HUES48 (cell line): ENCODE measurements at regions not wholly inside any gene's neighbourhood (a gene's known extent, or its start where the extent isn't known, plus 50 kb on each side); places are given as distances from the start of the nearest gene placed in this dataset.
"Not testable (repeated sequence)": the region's sequence is repeated elsewhere in the genome, so short reads cannot be mapped to it uniquely, and the experiment has no call there.

Experiments
- H3K27ac ChIP-seq: one replicate; pipeline ENCODE4 v1.7.0; 2013; ENCODE audit warnings: low read depth, low read length, inconsistent platforms
- H3K27me3 ChIP-seq: 2 replicates; pipeline ENCODE4 v1.6.1; 2013; ENCODE audit warnings: mild to moderate bottlenecking, low read length; ENCODE audit not compliant: control insufficient read depth, insufficient read depth
- H3K36me3 ChIP-seq: 2 replicates; pipeline ENCODE4 v1.6.1; 2013; ENCODE audit warnings: low read length; ENCODE audit not compliant: control insufficient read depth, insufficient read depth
- H3K4me1 ChIP-seq: 2 replicates; pipeline ENCODE4 v1.6.1; 2013; ENCODE audit warnings: mild to moderate bottlenecking, low read length; ENCODE audit not compliant: control insufficient read depth, insufficient read depth
- H3K4me3 ChIP-seq: 2 replicates; pipeline ENCODE4 v1.5.1; 2013; ENCODE audit warnings: mild to moderate bottlenecking, low read depth, low read length
- H3K9ac ChIP-seq: 2 replicates; pipeline ENCODE4 v1.6.1; 2013; ENCODE audit warnings: mild to moderate bottlenecking, low read depth, low read length, moderate library complexity
- H3K9me3 ChIP-seq: 2 replicates; pipeline ENCODE4 v1.6.1; 2013; ENCODE audit warnings: low read length; ENCODE audit not compliant: control insufficient read depth, insufficient read depth

GRCh38 chr2:186365406-186365805 lies 120.7 kb upstream of the ZC3H15 start:
- no peak overlapping the region for H3K9ac ChIP-seq
- no peaks in the 10 kb centered on the region for H3K9me3 ChIP-seq
- H3K27me3 ChIP-seq = no peaks in the 10 kb centered on the region
- no peak overlapping the region for H3K4me3 ChIP-seq
- H3K36me3 ChIP-seq = no peaks in the 10 kb centered on the region
- no peak overlapping the region for H3K27ac ChIP-seq
- no peaks in the 10 kb centered on the region for H3K4me1 ChIP-seq

GRCh38 chr2:186379052-186379451 lies 107.0 kb upstream of the ZC3H15 start:
- H3K4me1 ChIP-seq = no peaks in the 10 kb centered on the region
- no peaks in the 10 kb centered on the region for H3K36me3 ChIP-seq
- H3K27ac ChIP-seq = no peak overlapping the region
- H3K27me3 ChIP-seq = no peaks in the 10 kb centered on the region
- no peaks in the 10 kb centered on the region for H3K9me3 ChIP-seq
- H3K9ac ChIP-seq = no peak overlapping the region
- no peak overlapping the region for H3K4me3 ChIP-seq

DNA sequence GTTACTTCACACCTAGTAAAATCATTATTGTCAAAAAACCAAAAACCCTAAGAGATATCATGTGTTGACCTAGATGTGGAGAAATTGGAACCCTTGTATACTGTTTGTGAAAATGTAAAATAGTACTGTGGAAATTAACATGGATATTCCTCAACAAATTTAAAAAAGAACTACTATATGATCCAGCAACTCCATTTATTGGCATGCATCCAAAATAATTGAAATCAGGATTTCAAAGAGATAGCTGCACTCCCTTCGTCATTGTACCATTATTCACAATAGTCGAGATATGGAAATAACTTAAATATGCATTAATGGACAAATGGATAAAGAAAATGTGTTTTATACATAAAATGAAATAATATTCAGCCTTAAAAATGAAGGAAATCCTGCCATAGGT lies 105.3 kb upstream of the ZC3H15 start:
- Histone ChIP-seq H3K4me3 (no peak overlapping the region), H3K9me3 (peaks cover 8% of the 10 kb centered on the region), H3K27ac (no peak overlapping the region), H3K9ac (no peak overlapping the region), H3K4me1 (no peaks in the 10 kb centered on the region), H3K27me3 (no peaks in the 10 kb centered on the region), H3K36me3 (no peaks in the 10 kb centered on the region)

DNA sequence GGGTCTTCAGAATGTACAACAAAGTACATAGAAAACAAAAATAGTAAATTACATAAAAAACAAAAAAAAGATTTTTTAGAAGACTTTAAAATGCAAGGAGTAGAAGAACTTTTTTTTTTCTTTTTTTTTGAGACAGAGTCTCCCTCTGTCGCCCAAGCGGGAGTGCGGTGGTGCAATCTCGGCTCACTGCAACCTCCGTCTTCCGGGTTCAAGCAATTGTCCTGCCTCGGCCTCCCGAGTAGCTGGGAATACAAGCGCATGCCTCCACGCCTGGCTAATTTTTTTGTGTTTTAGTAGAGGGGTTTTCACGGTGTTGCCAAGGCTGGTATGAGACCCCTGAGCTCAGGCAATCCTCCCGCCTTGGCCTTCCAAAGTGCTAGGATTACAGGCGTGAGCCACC lies 104.5 kb upstream of the ZC3H15 start:
- Histone ChIP-seq H3K9me3 (peaks cover 14% of the 10 kb centered on the region), H3K27ac (no peak overlapping the region), H3K9ac (no peak overlapping the region)

GRCh38 chr2:186382932-186383331 lies 103.1 kb upstream of the ZC3H15 start:
- H3K4me3 ChIP-seq = no peak overlapping the region
- no peak overlapping the region for H3K9ac ChIP-seq
- peaks cover 20% of the 10 kb centered on the region for H3K9me3 ChIP-seq
- H3K36me3 ChIP-seq = no peaks in the 10 kb centered on the region
- no peaks in the 10 kb centered on the region for H3K27me3 ChIP-seq
- no peak overlapping the region for H3K27ac ChIP-seq
- no peaks in the 10 kb centered on the region for H3K4me1 ChIP-seq

More for the DNA sequence above, 104.5 kb upstream of the ZC3H15 start:
- Histone ChIP-seq H3K27me3 (no peaks in the 10 kb centered on the region), H3K4me3 (no peak overlapping the region), H3K4me1 (no peaks in the 10 kb centered on the region), H3K36me3 (no peaks in the 10 kb centered on the region)

- Histone ChIP-seq H3K9ac (no peak overlapping the region), H3K4me1 (no peaks in the 10 kb centered on the region), H3K9me3 (peaks cover 23% of the 10 kb centered on the region), H3K36me3 (no peaks in the 10 kb centered on the region), H3K4me3 (no peak overlapping the region), H3K27me3 (no peaks in the 10 kb centered on the region), H3K27ac (no peak overlapping the region)
Observed at GRCh38 chr2:186384226-186384625, 101.8 kb upstream of the ZC3H15 start.

DNA sequence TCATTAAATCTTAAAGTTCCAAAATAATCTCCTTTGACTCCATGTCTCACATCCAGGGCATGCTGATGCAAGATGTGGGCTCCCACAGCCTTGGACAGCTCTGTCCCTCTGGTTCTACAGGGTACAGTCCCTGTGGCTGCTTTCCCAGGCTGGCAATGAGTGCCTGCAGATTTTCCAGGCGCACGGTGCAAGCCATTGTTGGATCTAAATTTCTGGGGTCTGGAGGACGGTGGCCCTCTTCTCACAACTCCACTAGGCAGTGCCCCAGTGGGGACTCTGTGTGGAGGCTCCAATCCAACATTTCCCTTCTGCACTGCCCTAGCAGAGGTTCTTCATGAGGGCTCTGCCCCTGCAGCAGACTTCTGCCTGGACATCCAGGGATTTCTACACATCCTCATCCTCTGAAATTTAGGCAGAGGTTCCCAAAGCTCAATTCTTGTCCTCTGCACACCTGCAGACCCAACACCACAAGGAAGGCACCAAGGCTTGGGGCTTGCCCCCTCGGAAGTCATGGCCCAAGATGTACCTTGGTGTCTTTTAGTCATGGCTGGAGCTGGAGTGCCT lies 100.3 kb upstream of the ZC3H15 start:
- not testable (repeated sequence) for H3K27ac ChIP-seq, H3K9ac ChIP-seq, H3K4me1 ChIP-seq, H3K27me3 ChIP-seq, H3K4me3 ChIP-seq, H3K36me3 ChIP-seq
- peaks cover 23% of the 10 kb centered on the region for H3K9me3 ChIP-seq

DNA sequence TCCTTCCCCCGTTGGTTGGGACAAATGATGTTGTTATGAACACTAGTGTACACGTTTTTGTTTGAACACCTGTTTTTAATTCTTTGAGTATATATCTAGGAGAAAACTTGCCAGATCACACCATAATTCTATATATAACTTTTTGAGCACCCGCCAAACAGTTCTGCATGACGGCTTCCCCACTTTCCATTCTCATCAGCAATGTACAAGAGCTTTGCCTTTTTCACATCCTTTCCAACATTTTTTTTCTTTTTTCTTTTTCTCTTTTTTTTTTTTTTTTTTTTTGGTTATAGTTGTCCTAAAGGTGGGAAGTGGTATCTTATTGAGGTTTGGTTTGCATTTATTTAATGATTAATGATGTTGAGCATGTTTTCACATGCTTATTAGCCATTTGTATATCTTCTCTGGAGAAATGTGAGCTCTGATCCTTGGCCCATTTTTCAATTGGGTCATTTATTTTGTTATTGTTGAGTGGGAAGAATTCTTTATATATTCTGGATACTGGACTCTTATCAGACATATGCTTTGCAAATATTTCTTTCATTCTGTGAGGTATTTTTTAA lies 86.9 kb upstream of the ZC3H15 start:
- no peaks in the 10 kb centered on the region for H3K9me3 ChIP-seq
- no peak overlapping the region for H3K27ac ChIP-seq
- H3K36me3 ChIP-seq = no peaks in the 10 kb centered on the region
- no peaks in the 10 kb centered on the region for H3K27me3 ChIP-seq
- no peaks in the 10 kb centered on the region for H3K4me1 ChIP-seq
- no peak overlapping the region for H3K9ac ChIP-seq
- no peak overlapping the region for H3K4me3 ChIP-seq

DNA sequence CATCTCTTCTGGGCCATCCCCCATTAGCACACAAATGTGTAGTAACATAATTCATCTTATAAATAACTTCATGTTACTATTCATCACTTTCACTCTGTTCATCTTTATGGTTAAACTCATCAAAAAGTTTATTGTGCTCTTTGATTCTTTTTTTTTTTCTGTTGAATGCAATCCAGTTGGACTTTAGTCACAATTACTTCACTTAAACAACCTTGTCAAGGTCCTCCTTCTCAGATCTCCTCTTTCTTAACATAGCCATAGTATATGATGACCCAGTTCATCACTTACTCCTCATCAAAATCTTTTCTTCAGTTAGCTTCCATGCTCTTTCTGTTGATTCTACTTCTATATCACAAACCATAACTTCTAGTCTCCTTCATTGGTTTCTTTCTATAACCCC lies 80.2 kb upstream of the ZC3H15 start:
- Histone ChIP-seq H3K36me3 (no peaks in the 10 kb centered on the region), H3K4me1 (no peaks in the 10 kb centered on the region), H3K4me3 (no peak overlapping the region), H3K9me3 (no peaks in the 10 kb centered on the region), H3K27ac (no peak overlapping the region), H3K9ac (no peak overlapping the region), H3K27me3 (no peaks in the 10 kb centered on the region)

DNA sequence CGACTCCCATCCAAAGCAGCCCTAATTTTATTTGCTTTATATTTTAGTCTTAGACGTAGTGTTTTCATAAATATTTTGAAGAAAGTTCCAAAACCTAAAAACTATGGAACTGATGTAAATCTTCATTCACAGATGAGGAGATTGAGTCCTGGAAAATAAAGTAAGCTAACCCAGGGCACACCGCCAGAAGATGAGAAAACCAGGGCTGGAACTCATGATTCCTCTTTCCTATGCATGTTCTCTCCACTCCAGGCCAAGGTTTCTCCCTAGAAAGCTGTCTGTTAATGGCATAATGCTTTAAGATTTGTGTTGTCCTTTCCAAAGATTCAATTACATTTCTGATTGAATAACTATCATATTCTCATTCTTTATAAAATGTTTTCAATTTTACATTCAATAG lies 78.4 kb upstream of the ZC3H15 start:
- Histone ChIP-seq H3K36me3 (no peaks in the 10 kb centered on the region), H3K27me3 (no peaks in the 10 kb centered on the region), H3K9me3 (no peaks in the 10 kb centered on the region), H3K9ac (no peak overlapping the region), H3K4me3 (no peak overlapping the region), H3K27ac (no peak overlapping the region), H3K4me1 (no peaks in the 10 kb centered on the region)

- no peaks in the 10 kb centered on the region for H3K36me3 ChIP-seq
- no peaks in the 10 kb centered on the region for H3K27me3 ChIP-seq
- no peak overlapping the region for H3K4me3 ChIP-seq
- H3K9ac ChIP-seq = no peak overlapping the region
- no peaks in the 10 kb centered on the region for H3K4me1 ChIP-seq
- H3K9me3 ChIP-seq = no peaks in the 10 kb centered on the region
- no peak overlapping the region for H3K27ac ChIP-seq
Observed at GRCh38 chr2:186410802-186411201, 75.3 kb upstream of the ZC3H15 start.
